Mesenchymal stem cell (in vitro differentiated cells and primary cell): ENCODE measurements at regions not wholly inside any gene's neighbourhood (a gene's known extent, or its start where the extent isn't known, plus 50 kb on each side); places are given as distances from the start of the nearest gene placed in this dataset.

Source experiments
- DNase-seq: peaks from one replicate; pipeline ENCODE4 v3.0.0-alpha.2; 2013
- H2AFZ ChIP-seq: one replicate; pipeline ENCODE4 v1.6.1; 2013; ENCODE audit warnings: low read depth, mild to moderate bottlenecking, control low read depth, inconsistent platforms, low read length, moderate library complexity
- H2AK5ac ChIP-seq: 2 replicates; pipeline ENCODE4 v1.6.1; 2013; ENCODE audit warnings: low read length, moderate library complexity, mild to moderate bottlenecking, inconsistent platforms; ENCODE audit not compliant: severe bottlenecking
- H2BK120ac ChIP-seq: one replicate; pipeline ENCODE4 v1.6.1; 2013; ENCODE audit warnings: low read depth, mild to moderate bottlenecking, inconsistent platforms, low read length, moderate library complexity
- H2BK12ac ChIP-seq, 2 experiments: one replicate each; pipeline ENCODE4 v1.6.1; 2013; ENCODE audit warnings: inconsistent platforms in 2 of 2, low read length in 2 of 2, mild to moderate bottlenecking in 2 of 2, moderate library complexity in 2 of 2, control low read depth in 1 of 2
- H2BK15ac ChIP-seq: one replicate; pipeline ENCODE4 v1.6.1; 2013; ENCODE audit warnings: mild to moderate bottlenecking, low read depth, inconsistent platforms; ENCODE audit not compliant: poor library complexity, severe bottlenecking
- H2BK5ac ChIP-seq: 2 replicates; pipeline ENCODE4 v1.6.1; 2013; ENCODE audit warnings: low read depth, mild to moderate bottlenecking, low read length, control low read depth, inconsistent platforms; ENCODE audit not compliant: poor library complexity, severe bottlenecking
- H3K14ac ChIP-seq, 2 experiments: one replicate each; pipeline ENCODE4 v1.6.1; 2013; ENCODE audit warnings: inconsistent platforms in 2 of 2, low read length in 2 of 2, control low read depth in 1 of 2, mild to moderate bottlenecking in 1 of 2, moderate library complexity in 1 of 2
- H3K18ac ChIP-seq, 2 experiments: one replicate each; pipeline ENCODE4 v1.6.1; 2013; ENCODE audit warnings: inconsistent platforms in 2 of 2, low read length in 2 of 2, control low read depth in 1 of 2, low read depth in 1 of 2, mild to moderate bottlenecking in 1 of 2
- H3K23ac ChIP-seq, 2 experiments: one replicate each; pipeline ENCODE4 v1.6.1; 2013; ENCODE audit warnings: inconsistent platforms in 2 of 2, low read length in 2 of 2, mild to moderate bottlenecking in 2 of 2, moderate library complexity in 2 of 2, control low read depth in 1 of 2
- H3K27ac ChIP-seq: 2 replicates; pipeline ENCODE4 v1.5.1; 2013; ENCODE audit warnings: mild to moderate bottlenecking, moderate library complexity, low read length, control low read depth, inconsistent platforms; ENCODE audit not compliant: poor library complexity, severe bottlenecking
- H3K27me3 ChIP-seq, 2 experiments: 2 replicates each; pipeline versions ENCODE4 v1.6.1 to v1.7.0; 2013; ENCODE audit warnings: low read length in 2 of 2, mild to moderate bottlenecking in 2 of 2, moderate library complexity in 2 of 2, control low read depth in 1 of 2, inconsistent platforms in 1 of 2; ENCODE audit not compliant: control insufficient read depth in 1 of 2, insufficient read depth in 1 of 2
- H3K36me3 ChIP-seq, 2 experiments: 2 replicates each; pipeline versions ENCODE4 v1.6.1 to v1.7.0; 2013; ENCODE audit warnings: low read length in 2 of 2, control low read depth in 1 of 2, inconsistent platforms in 1 of 2, low read depth in 1 of 2, mild to moderate bottlenecking in 1 of 2; ENCODE audit not compliant: insufficient read depth in 2 of 2, control insufficient read depth in 1 of 2
- H3K4ac ChIP-seq, 2 experiments: one replicate each; pipeline ENCODE4 v1.6.1; 2013; ENCODE audit warnings: inconsistent platforms in 2 of 2, low read length in 2 of 2, mild to moderate bottlenecking in 2 of 2, moderate library complexity in 2 of 2, control low read depth in 1 of 2, low read depth in 1 of 2
- H3K4me1 ChIP-seq: 2 replicates; pipeline ENCODE4 v1.6.1; 2013; ENCODE audit warnings: low read depth, low read length, control low read depth; ENCODE audit not compliant: control insufficient read depth, insufficient read depth
- H3K4me2 ChIP-seq: 2 replicates; pipeline ENCODE4 v1.6.1; 2013; ENCODE audit warnings: low read length, mild to moderate bottlenecking, inconsistent platforms; ENCODE audit not compliant: poor library complexity, severe bottlenecking
- H3K4me3 ChIP-seq, 2 experiments: 2 replicates each; pipeline versions ENCODE4 v1.5.1 to v1.7.0; 2013; ENCODE audit warnings: low read length in 2 of 2, mild to moderate bottlenecking in 2 of 2, control low read depth in 1 of 2, low read depth in 1 of 2; ENCODE audit not compliant: insufficient read depth in 1 of 2
- H3K79me1 ChIP-seq: replicated peaks from 2 replicates; pipeline ENCODE4 v1.6.1; 2013; ENCODE audit warnings: mild to moderate bottlenecking, control low read depth, low read length, inconsistent platforms; ENCODE audit not compliant: poor library complexity, severe bottlenecking
- H3K9ac ChIP-seq: 2 replicates; pipeline ENCODE4 v1.7.0; 2013; ENCODE audit warnings: mild to moderate bottlenecking, low read length, moderate library complexity
- H3K9me3 ChIP-seq: 2 replicates; pipeline ENCODE4 v1.7.0; 2013; ENCODE audit warnings: mild to moderate bottlenecking, low read length; ENCODE audit not compliant: control insufficient read depth
- H4K8ac ChIP-seq: one replicate; pipeline ENCODE4 v1.6.1; 2013; ENCODE audit warnings: inconsistent platforms, mild to moderate bottlenecking, low read length, moderate library complexity
- H4K91ac ChIP-seq: one replicate; pipeline ENCODE4 v1.6.1; 2013; ENCODE audit warnings: mild to moderate bottlenecking, low read length, inconsistent platforms
- WGBS: methylation state at CpG from one replicate; pipeline ENCODE4 v1.1.7; 2013; ENCODE audit warnings: mixed read lengths; 5-methylcytosine and 5-hydroxymethylcytosine counted together

DNA sequence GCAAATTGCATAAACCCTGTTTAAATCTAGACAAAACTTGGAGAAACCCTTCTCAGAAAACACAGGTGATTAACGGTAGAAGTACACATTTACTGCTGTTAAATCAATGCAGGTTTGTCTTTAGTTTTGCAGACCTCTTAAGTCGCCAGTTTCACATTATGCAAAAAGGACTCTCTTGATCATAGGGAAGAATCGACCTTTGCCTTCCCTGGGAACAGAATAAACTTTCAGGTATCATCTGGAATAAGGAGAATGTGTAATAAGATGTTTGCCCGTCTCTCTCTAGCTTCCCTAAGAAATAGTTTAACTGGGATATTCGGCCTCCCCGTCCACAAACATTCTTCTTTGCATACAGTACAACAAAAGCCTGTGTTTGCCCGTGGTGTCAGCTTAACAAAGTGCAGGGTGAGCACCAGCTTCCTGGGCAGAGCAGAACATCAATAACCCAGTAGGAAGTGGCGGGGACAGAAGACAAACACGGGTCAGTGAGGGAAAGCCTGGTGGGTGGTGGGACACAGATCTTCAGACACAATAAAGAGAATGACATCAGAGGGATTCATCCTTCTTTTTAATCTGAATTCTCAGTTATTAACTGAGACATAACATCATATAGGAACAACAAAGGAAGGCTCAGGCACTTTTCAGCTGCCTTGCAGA is 1077.7 kb upstream of the SLC10A2 start:
- Histone ChIP-seq H3K9me3 (no peaks in the 10 kb centered on the region), H3K4ac (no peak overlapping the region), H2BK15ac (no peak overlapping the region), H3K4me3 (no peak overlapping the region), H2BK5ac (no peak overlapping the region), H3K18ac (no peak overlapping the region), H4K91ac (no peak overlapping the region), H3K27ac (no peak overlapping the region), H2AFZ (no peak overlapping the region), H3K27me3 (no peaks in the 10 kb centered on the region), H3K9ac (no peak overlapping the region), H3K14ac (peak overlapping the region in 1 of 2 experiments; percentile 55), H3K23ac (no peak overlapping the region), H3K36me3 (no peaks in the 10 kb centered on the region), H4K8ac (no peak overlapping the region), H2BK120ac (no peak overlapping the region), H3K79me1 (no peaks in the 10 kb centered on the region), H3K4me2 (no peak overlapping the region), H2BK12ac (no peak overlapping the region), H3K4me1 (peaks cover 3% of the 10 kb centered on the region), H2AK5ac (no peak overlapping the region)
- peak; percentile 7 for DNase-seq
- WGBS: 33% methylated on average over 8 of the region's 9 CpGs

- Histone ChIP-seq H2BK120ac (no peak overlapping the region), H3K9ac (no peak overlapping the region), H3K27ac (peak overlapping the region; percentile 59), H3K23ac (no peak overlapping the region), H3K9me3 (no peaks in the 10 kb centered on the region), H2BK12ac (no peak overlapping the region), H3K79me1 (no peaks in the 10 kb centered on the region), H2AFZ (no peak overlapping the region), H2BK5ac (no peak overlapping the region), H3K36me3 (no peaks in the 10 kb centered on the region), H2BK15ac (no peak overlapping the region), H4K8ac (no peak overlapping the region), H3K27me3 (no peaks in the 10 kb centered on the region), H3K4me1 (peaks cover 3% of the 10 kb centered on the region), H3K4me3 (no peak overlapping the region), H3K18ac (no peak overlapping the region), H3K4me2 (no peak overlapping the region), H3K14ac (no peak overlapping the region), H4K91ac (no peak overlapping the region), H2AK5ac (no peak overlapping the region), H3K4ac (no peak overlapping the region)
- 100% methylated on average over 1 of the region's 2 CpGs for WGBS
- no peak for DNase-seq
These were observed 1074.3 kb upstream of the SLC10A2 start for GRCh38 chr13:104140552-104140951.

DNA sequence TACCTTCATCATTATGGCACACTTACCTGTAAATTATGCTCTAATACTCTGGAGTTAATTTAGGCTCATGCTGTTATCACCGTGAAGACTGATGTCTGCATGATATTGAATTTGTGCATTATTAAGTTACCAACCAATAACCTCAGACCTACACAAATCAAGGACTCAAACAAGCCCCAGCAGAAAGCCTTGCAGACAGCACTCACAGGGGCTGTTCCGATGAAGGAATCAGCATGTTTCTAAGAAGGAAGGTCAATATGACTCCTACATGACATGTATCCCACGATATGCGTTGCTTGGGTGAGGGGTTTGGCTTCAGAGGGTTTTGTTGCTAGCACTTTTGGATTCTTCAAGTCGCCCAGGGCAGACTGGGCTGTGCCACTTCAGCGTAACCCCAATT is 1071.2 kb upstream of the SLC10A2 start:
- no peak overlapping the region for H2BK5ac ChIP-seq
- H3K4ac ChIP-seq: no peak overlapping the region
- no peak overlapping the region for H3K9ac ChIP-seq
- H3K4me1 ChIP-seq: no peaks in the 10 kb centered on the region
- no peak overlapping the region for H3K14ac ChIP-seq
- H3K27ac ChIP-seq: no peak overlapping the region
- H4K91ac ChIP-seq: no peak overlapping the region
- no peak overlapping the region for H2BK15ac ChIP-seq
- H3K23ac ChIP-seq: no peak overlapping the region
- no peaks in the 10 kb centered on the region for H3K27me3 ChIP-seq
- H2AK5ac ChIP-seq: no peak overlapping the region
- no peak for DNase-seq
- WGBS: 91% methylated on average over 5 of the region's 6 CpGs
- H3K18ac ChIP-seq: no peak overlapping the region
- no peak overlapping the region for H2AFZ ChIP-seq
- no peaks in the 10 kb centered on the region for H3K79me1 ChIP-seq
- no peak overlapping the region for H3K4me3 ChIP-seq
- no peak overlapping the region for H4K8ac ChIP-seq
- no peak overlapping the region for H3K4me2 ChIP-seq
- H3K36me3 ChIP-seq: no peaks in the 10 kb centered on the region
- no peak overlapping the region for H2BK120ac ChIP-seq
- H3K9me3 ChIP-seq: no peaks in the 10 kb centered on the region
- H2BK12ac ChIP-seq: no peak overlapping the region

- 93% methylated on average over 3 of the region's 5 CpGs for WGBS
- Histone ChIP-seq H3K23ac (no peak overlapping the region), H2BK12ac (no peak overlapping the region), H3K4me2 (no peak overlapping the region), H3K9ac (no peak overlapping the region), H3K27ac (no peak overlapping the region), H3K9me3 (no peaks in the 10 kb centered on the region), H2AK5ac (no peak overlapping the region), H2BK120ac (no peak overlapping the region), H3K27me3 (no peaks in the 10 kb centered on the region), H3K4me1 (no peaks in the 10 kb centered on the region), H3K4ac (no peak overlapping the region), H3K18ac (no peak overlapping the region), H3K36me3 (no peaks in the 10 kb centered on the region), H2AFZ (no peak overlapping the region), H3K4me3 (no peak overlapping the region), H4K91ac (no peak overlapping the region), H3K79me1 (no peaks in the 10 kb centered on the region), H3K14ac (no peak overlapping the region), H2BK15ac (no peak overlapping the region), H4K8ac (no peak overlapping the region), H2BK5ac (no peak overlapping the region)
- DNase-seq: no peak
These were observed 1066.6 kb upstream of the SLC10A2 start for GRCh38 chr13:104132849-104133248.
